ENCODE measurements at regions not wholly inside any gene's neighbourhood (a gene's known extent, or its start where the extent isn't known, plus 50 kb on each side); places are given as distances from the start of the nearest gene placed in this dataset.

- DNase-seq (ENCODE audit: low read depth), result no peak
- H3K4me3 ChIP-seq (ENCODE audit: low read depth, low read length), result no peak overlapping the region
- TF ChIP-seq, protein P1, sequence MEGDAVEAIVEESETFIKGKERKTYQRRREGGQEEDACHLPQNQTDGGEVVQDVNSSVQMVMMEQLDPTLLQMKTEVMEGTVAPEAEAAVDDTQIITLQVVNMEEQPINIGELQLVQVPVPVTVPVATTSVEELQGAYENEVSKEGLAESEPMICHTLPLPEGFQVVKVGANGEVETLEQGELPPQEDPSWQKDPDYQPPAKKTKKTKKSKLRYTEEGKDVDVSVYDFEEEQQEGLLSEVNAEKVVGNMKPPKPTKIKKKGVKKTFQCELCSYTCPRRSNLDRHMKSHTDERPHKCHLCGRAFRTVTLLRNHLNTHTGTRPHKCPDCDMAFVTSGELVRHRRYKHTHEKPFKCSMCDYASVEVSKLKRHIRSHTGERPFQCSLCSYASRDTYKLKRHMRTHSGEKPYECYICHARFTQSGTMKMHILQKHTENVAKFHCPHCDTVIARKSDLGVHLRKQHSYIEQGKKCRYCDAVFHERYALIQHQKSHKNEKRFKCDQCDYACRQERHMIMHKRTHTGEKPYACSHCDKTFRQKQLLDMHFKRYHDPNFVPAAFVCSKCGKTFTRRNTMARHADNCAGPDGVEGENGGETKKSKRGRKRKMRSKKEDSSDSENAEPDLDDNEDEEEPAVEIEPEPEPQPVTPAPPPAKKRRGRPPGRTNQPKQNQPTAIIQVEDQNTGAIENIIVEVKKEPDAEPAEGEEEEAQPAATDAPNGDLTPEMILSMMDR (IDR thresholded peaks at IDR 0.05; ENCODE audit: low read depth, low read length), result no peak
- TF ChIP-seq, protein P2, sequence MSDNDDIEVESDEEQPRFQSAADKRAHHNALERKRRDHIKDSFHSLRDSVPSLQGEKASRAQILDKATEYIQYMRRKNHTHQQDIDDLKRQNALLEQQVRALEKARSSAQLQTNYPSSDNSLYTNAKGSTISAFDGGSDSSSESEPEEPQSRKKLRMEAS (IDR thresholded peaks at IDR 0.05; ENCODE audit: low read depth, low read length), result no peak
- TF ChIP-seq POLR2A (IDR thresholded peaks at IDR 0.05; ENCODE audit: extremely low read depth, insufficient read length), result no peak
- TF ChIP-seq MYC (IDR thresholded peaks at IDR 0.05; ENCODE audit: low read depth, low read length), result no peak
Observed at GRCh38 chr17:5813357-5813756, 229.0 kb upstream of the NLRP1 start.

DNA sequence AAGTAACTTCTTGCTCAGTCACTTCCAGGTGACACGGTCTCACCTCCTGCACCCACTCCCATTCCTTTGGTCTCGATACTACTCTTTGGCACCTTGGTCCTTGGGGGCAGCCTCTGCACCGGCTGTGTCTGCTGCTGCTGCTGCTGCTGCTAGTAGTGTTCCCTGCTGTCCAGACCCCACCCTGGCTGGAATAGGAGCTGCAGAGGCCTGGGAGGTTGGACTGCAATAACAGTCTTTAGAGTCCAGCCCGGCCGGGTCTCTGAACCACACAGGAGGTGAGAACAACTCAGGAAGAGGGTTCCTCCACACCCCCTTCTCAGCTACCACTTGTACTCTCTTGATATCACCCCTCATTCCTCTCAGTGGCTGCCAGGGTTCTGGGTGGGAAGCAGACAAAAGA, 231.1 kb upstream of the NLRP1 start:
- TF ChIP-seq, protein P1 (IDR thresholded peaks at IDR 0.05; ENCODE audit: low read depth, low read length), result no peak
- no peak for TF ChIP-seq POLR2A (IDR thresholded peaks at IDR 0.05; ENCODE audit: extremely low read depth, insufficient read length)
- TF ChIP-seq MYC (IDR thresholded peaks at IDR 0.05; ENCODE audit: low read depth, low read length), result no peak
- TF ChIP-seq, protein P2 (IDR thresholded peaks at IDR 0.05; ENCODE audit: low read depth, low read length), result no peak
- H3K4me3 ChIP-seq (ENCODE audit: low read depth, low read length), result no peak overlapping the region
- no peak for DNase-seq (ENCODE audit: low read depth)

- TF ChIP-seq, protein P1 (IDR thresholded peaks at IDR 0.05; ENCODE audit: low read depth, low read length), result no peak
- TF ChIP-seq MYC (IDR thresholded peaks at IDR 0.05; ENCODE audit: low read depth, low read length) (no peak), POLR2A (IDR thresholded peaks at IDR 0.05; ENCODE audit: extremely low read depth, insufficient read length) (no peak)
- TF ChIP-seq, protein P2 (IDR thresholded peaks at IDR 0.05; ENCODE audit: low read depth, low read length), result no peak
- H3K4me3 ChIP-seq (ENCODE audit: low read depth, low read length), result no peak overlapping the region
- peak; percentile 33 for DNase-seq (ENCODE audit: low read depth)
Observed at GRCh38 chr17:5816491-5817070, 232.3 kb upstream of the NLRP1 start.

GRCh38 chr17:5817475-5818395, 233.4 kb upstream of the NLRP1 start:
- DNase-seq (ENCODE audit: low read depth), result no peak
- H3K4me3 ChIP-seq (ENCODE audit: low read depth, low read length), result no peak overlapping the region
- no peak for TF ChIP-seq POLR2A (IDR thresholded peaks at IDR 0.05; ENCODE audit: extremely low read depth, insufficient read length)

DNA sequence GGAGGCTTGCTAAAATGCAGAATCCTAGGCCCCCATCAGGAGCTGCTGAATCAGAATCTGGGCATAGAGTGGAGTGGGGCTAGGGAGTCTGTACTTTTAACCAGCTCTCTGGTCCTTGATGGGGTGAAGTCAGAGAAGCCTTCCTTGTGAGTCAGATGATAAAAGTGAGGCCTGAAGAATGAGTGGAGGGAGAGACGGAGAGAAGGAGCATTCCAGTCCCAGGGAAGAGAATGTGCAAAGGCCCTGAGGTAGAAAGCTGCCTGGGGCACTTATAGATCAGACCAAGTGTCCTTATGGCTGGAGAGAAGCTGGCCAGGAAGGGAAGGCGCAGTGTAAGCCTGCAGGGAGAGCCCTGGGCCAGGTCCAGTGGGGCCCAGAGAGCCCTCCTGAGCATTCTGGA, 235.1 kb upstream of the NLRP1 start:
- DNase-seq (ENCODE audit: low read depth), result no peak
- H3K4me3 ChIP-seq (ENCODE audit: low read depth, low read length), result no peak overlapping the region
- TF ChIP-seq MYC (IDR thresholded peaks at IDR 0.05; ENCODE audit: low read depth, low read length), result no peak
- TF ChIP-seq, protein P2 (IDR thresholded peaks at IDR 0.05; ENCODE audit: low read depth, low read length), result no peak
- TF ChIP-seq, protein P1 (IDR thresholded peaks at IDR 0.05; ENCODE audit: low read depth, low read length), result no peak
- TF ChIP-seq POLR2A (IDR thresholded peaks at IDR 0.05; ENCODE audit: extremely low read depth, insufficient read length), result no peak

Measured in NB4 (cell line).